GM23338 (cell line): ENCODE measurements at regions not wholly inside any gene's neighbourhood (a gene's known extent, or its start where the extent isn't known, plus 50 kb on each side); places are given as distances from the start of the nearest gene placed in this dataset.
"Not testable (repeated sequence)": the region's sequence is repeated elsewhere in the genome, so short reads cannot be mapped to it uniquely, and the experiment has no call there.

Experiments used
- ATAC-seq: fragments of 200-7000 bp; cut with Tn5 transposase; 3 replicates; pipeline ENCODE4 v1.9.1; 2020
- DNase-seq: peaks from one replicate; pipeline ENCODE4 v3.0.0-alpha.2; 2015; ENCODE audit warnings: low spot score
- H2AFZ ChIP-seq: fragments of 200-600 bp; sonication (generic); 2 replicates; pipeline ENCODE4 v1.8.0; 2016; ENCODE audit warnings: antibody characterized with exemption, mild to moderate bottlenecking, moderate library complexity
- H3F3A ChIP-seq: fragments of 200-600 bp; sonication (generic); replicated peaks from 2 replicates; pipeline ENCODE4 v1.8.0; 2017; ENCODE audit warnings: antibody characterized with exemption, mixed run types, low read depth
- H3K27ac ChIP-seq: fragments of 200-600 bp; sonication (generic); 2 replicates; pipeline ENCODE4 v1.6.1; 2016; ENCODE audit warnings: low read depth
- H3K27me3 ChIP-seq: fragments of 200-600 bp; sonication (generic); 2 replicates; pipeline ENCODE4 v1.8.0; 2016; ENCODE audit warnings: mild to moderate bottlenecking, mixed run types, moderate library complexity; ENCODE audit not compliant: insufficient read depth
- H3K36me3 ChIP-seq: fragments of 200-600 bp; sonication (generic); 2 replicates; pipeline ENCODE4 v1.8.0; 2016; ENCODE audit warnings: mild to moderate bottlenecking; ENCODE audit not compliant: insufficient read depth
- H3K4me1 ChIP-seq: fragments of 200-600 bp; sonication (generic); 2 replicates; pipeline ENCODE4 v1.8.0; 2016; ENCODE audit warnings: mild to moderate bottlenecking, moderate library complexity; ENCODE audit not compliant: insufficient read depth
- H3K4me2 ChIP-seq: fragments of 200-600 bp; sonication (generic); 2 replicates; pipeline ENCODE4 v1.7.1; 2017; ENCODE audit warnings: mixed run types
- H3K4me3 ChIP-seq: fragments of 200-600 bp; sonication (generic); 2 replicates; pipeline ENCODE4 v1.6.1; 2016; ENCODE audit warnings: mixed run types
- H3K79me2 ChIP-seq: fragments of 200-600 bp; sonication (generic); replicated peaks from 2 replicates; pipeline ENCODE4 v1.8.0; 2017; ENCODE audit warnings: mild to moderate bottlenecking; ENCODE audit not compliant: insufficient read depth
- H3K9me2 ChIP-seq: fragments of 200-600 bp; sonication (generic); 2 replicates; pipeline ENCODE4 v1.8.0; 2017; ENCODE audit not compliant: insufficient read depth
- H4K20me1 ChIP-seq: fragments of 200-600 bp; sonication (generic); replicated peaks from 2 replicates; pipeline ENCODE4 v1.8.0; 2017; ENCODE audit warnings: mild to moderate bottlenecking; ENCODE audit not compliant: insufficient read depth
- H3K27ac Mint-ChIP-seq: 2 replicates; pipeline ENCODE4 v1.8.0; 2020; ENCODE audit warnings: inconsistent platforms, mild to moderate bottlenecking, moderate library complexity, mixed read lengths
- H3K27me3 Mint-ChIP-seq: 3 replicates; pipeline ENCODE4 v1.8.0; 2022; ENCODE audit warnings: low read depth, mild to moderate bottlenecking, moderate library complexity, mixed read lengths, inconsistent platforms; ENCODE audit not compliant: insufficient read depth, poor library complexity
- H3K36me3 Mint-ChIP-seq: 3 replicates; pipeline ENCODE4 v1.8.0; 2021; ENCODE audit warnings: low read depth, mild to moderate bottlenecking, inconsistent platforms, moderate library complexity, mixed read lengths
- H3K4me1 Mint-ChIP-seq: 3 replicates; pipeline ENCODE4 v1.8.0; 2020; ENCODE audit warnings: mild to moderate bottlenecking, inconsistent platforms, mixed read lengths
- H3K4me3 Mint-ChIP-seq: 3 replicates; pipeline ENCODE4 v1.8.0; 2021; ENCODE audit warnings: moderate library complexity, mild to moderate bottlenecking, inconsistent platforms, mixed read lengths
- H3K9me3 Mint-ChIP-seq: 3 replicates; pipeline ENCODE4 v1.8.0; 2020; ENCODE audit warnings: moderate library complexity, mild to moderate bottlenecking, inconsistent platforms, mixed read lengths
- EZH2 ChIP-seq: fragments of 200-600 bp; sonication (generic); IDR thresholded peaks from one replicate; pipeline ENCODE4 v1.8.0; 2017; ENCODE audit warnings: antibody characterized with exemption, mild to moderate bottlenecking, low read depth; ENCODE audit not compliant: unreplicated experiment
- NANOG ChIP-seq: IDR thresholded peaks from 2 replicates; pipeline ENCODE4 v1.6.1; 2016; ENCODE audit warnings: antibody characterized with exemption, borderline replicate concordance
- TF ChIP-seq, protein P1 (sequence below), 2 experiments: fragments of 200-600 bp in 1 of 2; sonication (generic) in 1 of 2; conservative IDR thresholded peaks; 2 replicates each; pipeline versions ENCODE4 v1.5.1 to v1.6.1; 2016 to 2017; ENCODE audit warnings: antibody characterized with exemption in 2 of 2, low read depth in 2 of 2, mild to moderate bottlenecking in 2 of 2, moderate library complexity in 1 of 2
- TF ChIP-seq, protein P2 (sequence below): IDR thresholded peaks from one replicate; pipeline ENCODE4 v1.6.1; 2018; ENCODE audit warnings: antibody characterized with exemption; ENCODE audit not compliant: unreplicated experiment

DNA sequence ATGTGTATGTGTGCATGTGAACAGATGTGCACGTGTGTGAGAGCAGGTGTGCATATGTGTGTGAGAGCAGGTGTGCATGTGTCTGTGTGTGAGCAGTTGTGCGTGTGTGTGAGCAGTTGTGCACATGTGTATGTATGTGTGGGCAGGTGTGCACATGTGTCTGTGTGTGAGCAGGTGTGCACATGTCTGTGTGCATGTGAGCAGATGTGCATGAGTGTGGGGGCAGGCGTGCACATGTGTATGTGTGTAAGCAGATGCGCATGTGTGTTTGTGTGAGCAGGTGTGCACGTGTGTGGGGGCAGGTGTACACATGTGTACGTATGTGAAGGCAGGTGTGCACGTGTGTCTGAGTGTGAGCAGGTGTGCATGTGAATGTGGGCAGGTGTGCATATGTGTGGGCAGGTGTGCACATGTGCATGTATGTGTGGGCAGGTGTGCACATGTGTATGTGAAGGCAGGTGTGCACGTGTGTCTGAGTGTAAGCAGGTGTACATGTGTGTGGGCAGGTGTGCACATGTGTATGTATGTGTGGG, 66.5 kb upstream of the LRPAP1 start (continued):
- TF ChIP-seq EZH2 (no peak), NANOG (no peak)
- TF ChIP-seq, protein P1, sequence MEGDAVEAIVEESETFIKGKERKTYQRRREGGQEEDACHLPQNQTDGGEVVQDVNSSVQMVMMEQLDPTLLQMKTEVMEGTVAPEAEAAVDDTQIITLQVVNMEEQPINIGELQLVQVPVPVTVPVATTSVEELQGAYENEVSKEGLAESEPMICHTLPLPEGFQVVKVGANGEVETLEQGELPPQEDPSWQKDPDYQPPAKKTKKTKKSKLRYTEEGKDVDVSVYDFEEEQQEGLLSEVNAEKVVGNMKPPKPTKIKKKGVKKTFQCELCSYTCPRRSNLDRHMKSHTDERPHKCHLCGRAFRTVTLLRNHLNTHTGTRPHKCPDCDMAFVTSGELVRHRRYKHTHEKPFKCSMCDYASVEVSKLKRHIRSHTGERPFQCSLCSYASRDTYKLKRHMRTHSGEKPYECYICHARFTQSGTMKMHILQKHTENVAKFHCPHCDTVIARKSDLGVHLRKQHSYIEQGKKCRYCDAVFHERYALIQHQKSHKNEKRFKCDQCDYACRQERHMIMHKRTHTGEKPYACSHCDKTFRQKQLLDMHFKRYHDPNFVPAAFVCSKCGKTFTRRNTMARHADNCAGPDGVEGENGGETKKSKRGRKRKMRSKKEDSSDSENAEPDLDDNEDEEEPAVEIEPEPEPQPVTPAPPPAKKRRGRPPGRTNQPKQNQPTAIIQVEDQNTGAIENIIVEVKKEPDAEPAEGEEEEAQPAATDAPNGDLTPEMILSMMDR (conservative IDR thresholded peaks at IDR 0.05; ENCODE audit: low read depth in 2 of 2): no peak
- TF ChIP-seq, protein P2, sequence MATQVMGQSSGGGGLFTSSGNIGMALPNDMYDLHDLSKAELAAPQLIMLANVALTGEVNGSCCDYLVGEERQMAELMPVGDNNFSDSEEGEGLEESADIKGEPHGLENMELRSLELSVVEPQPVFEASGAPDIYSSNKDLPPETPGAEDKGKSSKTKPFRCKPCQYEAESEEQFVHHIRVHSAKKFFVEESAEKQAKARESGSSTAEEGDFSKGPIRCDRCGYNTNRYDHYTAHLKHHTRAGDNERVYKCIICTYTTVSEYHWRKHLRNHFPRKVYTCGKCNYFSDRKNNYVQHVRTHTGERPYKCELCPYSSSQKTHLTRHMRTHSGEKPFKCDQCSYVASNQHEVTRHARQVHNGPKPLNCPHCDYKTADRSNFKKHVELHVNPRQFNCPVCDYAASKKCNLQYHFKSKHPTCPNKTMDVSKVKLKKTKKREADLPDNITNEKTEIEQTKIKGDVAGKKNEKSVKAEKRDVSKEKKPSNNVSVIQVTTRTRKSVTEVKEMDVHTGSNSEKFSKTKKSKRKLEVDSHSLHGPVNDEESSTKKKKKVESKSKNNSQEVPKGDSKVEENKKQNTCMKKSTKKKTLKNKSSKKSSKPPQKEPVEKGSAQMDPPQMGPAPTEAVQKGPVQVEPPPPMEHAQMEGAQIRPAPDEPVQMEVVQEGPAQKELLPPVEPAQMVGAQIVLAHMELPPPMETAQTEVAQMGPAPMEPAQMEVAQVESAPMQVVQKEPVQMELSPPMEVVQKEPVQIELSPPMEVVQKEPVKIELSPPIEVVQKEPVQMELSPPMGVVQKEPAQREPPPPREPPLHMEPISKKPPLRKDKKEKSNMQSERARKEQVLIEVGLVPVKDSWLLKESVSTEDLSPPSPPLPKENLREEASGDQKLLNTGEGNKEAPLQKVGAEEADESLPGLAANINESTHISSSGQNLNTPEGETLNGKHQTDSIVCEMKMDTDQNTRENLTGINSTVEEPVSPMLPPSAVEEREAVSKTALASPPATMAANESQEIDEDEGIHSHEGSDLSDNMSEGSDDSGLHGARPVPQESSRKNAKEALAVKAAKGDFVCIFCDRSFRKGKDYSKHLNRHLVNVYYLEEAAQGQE: no peak

DNA sequence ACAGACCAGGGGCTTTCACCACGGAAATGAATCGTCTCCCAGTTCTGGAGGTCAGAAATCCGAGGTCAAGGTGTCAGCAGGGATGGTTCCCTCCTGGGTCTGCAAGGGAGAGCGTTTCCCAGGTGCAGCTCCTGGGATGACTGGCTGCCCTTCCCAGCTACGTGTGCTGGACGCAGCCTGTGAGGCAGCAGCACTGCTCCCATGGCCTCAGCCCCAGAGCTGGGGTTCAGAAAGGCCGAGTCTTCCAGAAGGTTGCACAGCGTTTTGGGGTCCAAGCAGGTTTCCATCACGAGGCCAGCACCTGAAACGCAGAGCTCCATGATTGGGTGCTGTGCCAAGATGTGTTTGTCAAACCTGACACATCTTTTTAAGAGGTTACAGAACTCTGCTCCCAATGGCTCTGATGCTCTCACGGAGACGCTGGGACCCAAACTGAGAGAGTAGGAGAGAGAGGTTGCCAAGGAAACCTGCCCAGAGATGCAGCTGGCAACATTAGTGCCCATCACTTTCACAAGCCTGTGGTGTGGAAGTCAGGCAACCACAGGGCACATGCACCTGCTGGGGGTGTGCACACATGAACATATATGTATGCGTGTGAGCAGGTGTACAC, 65.8 kb upstream of the LRPAP1 start:
- not testable (repeated sequence) for H3K27me3 ChIP-seq, H3K9me2 ChIP-seq, H3K9me3 Mint-ChIP-seq, H3F3A ChIP-seq, H3K79me2 ChIP-seq, H3K27ac Mint-ChIP-seq, H4K20me1 ChIP-seq, DNase-seq, H3K4me2 ChIP-seq, H3K27me3 Mint-ChIP-seq, H3K4me3 Mint-ChIP-seq, H3K4me3 ChIP-seq, H3K4me1 Mint-ChIP-seq, ATAC-seq, H3K27ac ChIP-seq, H2AFZ ChIP-seq, H3K36me3 ChIP-seq, H3K4me1 ChIP-seq, H3K36me3 Mint-ChIP-seq

DNA sequence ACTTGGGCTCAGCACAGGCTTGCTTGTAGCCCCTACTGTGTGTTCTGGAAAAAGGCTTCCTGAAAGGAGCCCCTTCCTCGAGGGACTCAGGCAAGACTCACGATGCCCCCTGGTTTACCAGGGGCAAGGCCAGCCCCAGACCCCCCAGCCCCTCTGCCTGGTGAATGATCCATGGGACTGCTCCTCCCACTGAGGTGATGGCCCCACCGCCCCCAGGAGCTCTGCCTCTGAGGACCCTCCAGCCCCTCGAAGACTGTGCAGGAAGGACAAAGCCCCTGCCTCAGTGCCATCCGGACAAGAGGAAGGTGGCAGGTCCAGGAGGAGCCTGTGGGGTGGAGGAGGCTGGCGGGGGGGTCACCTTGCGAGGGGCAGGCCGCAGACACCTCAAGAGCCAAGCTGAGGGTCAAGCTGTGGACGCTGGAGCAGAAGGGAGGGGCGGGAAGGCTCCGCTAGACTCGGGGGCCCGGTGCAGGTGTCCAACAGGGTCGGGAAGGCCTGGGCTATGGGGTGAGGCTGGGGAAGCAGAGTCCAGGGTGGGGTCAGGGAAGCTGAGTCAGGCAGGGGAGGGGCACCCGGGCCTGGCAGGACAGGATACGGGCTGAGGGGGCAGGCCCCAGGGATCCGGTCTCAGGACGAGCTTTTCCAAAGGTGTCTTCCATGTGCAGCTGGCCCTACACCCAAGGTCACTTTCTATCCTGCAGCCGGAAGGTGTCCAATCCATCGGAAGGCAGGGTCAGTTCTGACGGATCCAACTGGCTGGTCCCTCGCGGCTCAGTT, 64.9 kb upstream of the LRPAP1 start:
- H3K4me3 Mint-ChIP-seq, H3K36me3 ChIP-seq, H3K4me2 ChIP-seq, H4K20me1 ChIP-seq, H3K4me1 Mint-ChIP-seq, H3K36me3 Mint-ChIP-seq, H3K4me3 ChIP-seq, H3K9me2 ChIP-seq, H3K79me2 ChIP-seq, H3K27me3 Mint-ChIP-seq, H3K4me1 ChIP-seq, H3K27me3 ChIP-seq, H3K27ac Mint-ChIP-seq, H3K27ac ChIP-seq, H2AFZ ChIP-seq, ATAC-seq, DNase-seq, H3K9me3 Mint-ChIP-seq, H3F3A ChIP-seq: not testable (repeated sequence)

DNA sequence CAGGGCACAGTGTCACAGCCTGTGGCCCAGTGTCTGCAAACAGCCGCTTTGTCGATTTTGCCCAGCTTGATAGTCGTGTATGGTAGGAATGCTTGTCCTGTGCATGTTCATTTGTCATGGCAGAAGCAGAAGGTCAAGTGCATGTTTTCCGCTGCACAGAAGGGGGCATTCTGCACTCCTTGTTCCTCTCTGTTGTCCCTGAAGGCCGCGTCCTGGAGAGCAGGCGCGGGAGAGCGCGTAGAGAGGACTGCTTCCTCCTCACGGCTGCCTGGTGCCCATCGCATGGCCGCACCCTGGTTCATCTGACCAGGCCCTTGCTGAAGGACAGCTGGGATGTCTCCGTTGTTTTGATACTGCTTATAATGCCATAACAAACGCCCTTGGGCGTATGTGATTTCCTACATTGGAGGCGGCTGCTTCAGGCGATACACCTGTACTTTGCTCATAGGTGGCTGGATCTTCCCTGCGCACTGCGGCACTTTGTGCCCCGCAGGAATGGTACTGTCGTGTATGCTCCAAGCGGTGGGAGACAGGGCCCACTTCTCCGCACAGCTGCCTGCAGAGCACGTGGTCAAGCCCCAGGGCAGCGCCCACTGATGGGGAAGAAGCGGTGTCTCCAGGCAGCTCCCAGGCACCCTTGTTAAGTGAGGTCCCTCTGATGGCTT, 63.5 kb upstream of the LRPAP1 start:
- H3K4me1 Mint-ChIP-seq, H3F3A ChIP-seq, H3K36me3 ChIP-seq, ATAC-seq, H3K9me2 ChIP-seq, H3K4me3 Mint-ChIP-seq, H3K4me1 ChIP-seq, H3K36me3 Mint-ChIP-seq, H4K20me1 ChIP-seq, H3K27me3 ChIP-seq, H3K4me3 ChIP-seq, H3K27ac ChIP-seq, DNase-seq, H3K27me3 Mint-ChIP-seq, H3K79me2 ChIP-seq, H3K9me3 Mint-ChIP-seq, H3K4me2 ChIP-seq, H2AFZ ChIP-seq, H3K27ac Mint-ChIP-seq: not testable (repeated sequence)

DNA sequence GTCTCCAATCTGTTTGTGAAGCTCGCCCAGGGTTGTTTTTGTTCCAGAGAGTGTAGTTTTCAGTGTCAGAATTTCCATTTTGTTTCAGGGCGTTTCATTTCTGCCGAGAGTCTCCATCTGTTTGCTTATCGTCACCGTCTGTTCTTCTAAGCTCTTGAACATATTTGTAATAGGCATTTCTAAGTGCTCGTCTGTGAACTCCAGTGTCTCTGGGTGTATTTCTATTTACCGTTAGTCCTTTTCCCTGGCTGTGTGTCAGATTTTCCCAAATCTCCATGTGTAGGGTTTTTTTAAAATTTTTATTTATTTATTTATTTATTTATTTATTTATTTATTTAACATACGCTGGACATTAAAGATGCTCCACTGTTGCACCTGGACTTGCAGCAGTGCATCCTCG, 62.5 kb upstream of the LRPAP1 start:
- not testable (repeated sequence) for H3K36me3 Mint-ChIP-seq, ATAC-seq, H3K4me1 ChIP-seq

More for the DNA sequence above, 62.5 kb upstream of the LRPAP1 start:
- not testable (repeated sequence) for H3K27me3 Mint-ChIP-seq, H2AFZ ChIP-seq, H3K9me2 ChIP-seq, H3K27ac Mint-ChIP-seq, H3K79me2 ChIP-seq, H3K36me3 ChIP-seq, DNase-seq, H3K27me3 ChIP-seq, H3K4me1 Mint-ChIP-seq, H3F3A ChIP-seq, H4K20me1 ChIP-seq, H3K9me3 Mint-ChIP-seq, H3K4me2 ChIP-seq, H3K4me3 ChIP-seq, H3K27ac ChIP-seq, H3K4me3 Mint-ChIP-seq
